COLO668 (cell line): ENCODE measurements at regions not wholly inside any gene's neighbourhood (a gene's known extent, or its start where the extent isn't known, plus 50 kb on each side); places are given as distances from the start of the nearest gene placed in this dataset.
"Not testable (repeated sequence)": the region's sequence is repeated elsewhere in the genome, so short reads cannot be mapped to it uniquely, and the experiment has no call there.

Experiments used
- DNase-seq: peaks from one replicate; lab custom pipeline; 2025; ENCODE audit not compliant: unreplicated experiment; lab: John Stamatoyannopoulos, UW

DNA sequence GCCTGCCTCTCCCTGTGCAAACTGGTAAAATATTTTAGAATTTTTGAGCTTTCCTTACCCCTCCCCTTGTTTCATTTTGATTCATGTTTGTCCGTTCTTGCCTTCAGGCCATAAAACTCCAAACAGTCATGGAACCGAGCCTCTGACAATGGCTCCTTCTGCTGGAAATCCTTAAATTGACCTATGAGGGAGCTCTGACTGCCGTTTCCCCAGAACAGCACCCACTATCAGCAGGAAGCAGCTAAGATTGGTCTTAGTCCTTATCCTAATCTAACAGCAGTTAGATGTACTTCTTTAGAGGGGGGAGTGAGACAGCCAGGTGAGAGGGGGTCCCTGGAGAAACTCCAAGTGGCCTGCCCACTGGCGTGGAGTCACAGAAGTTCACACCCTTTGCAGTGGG lies 106.7 kb downstream of the FAM174A start:
- no peak for DNase-seq

GRCh38 chr5:100643473-100643872 lies 108.3 kb downstream of the FAM174A start:
- no peak for DNase-seq

DNA sequence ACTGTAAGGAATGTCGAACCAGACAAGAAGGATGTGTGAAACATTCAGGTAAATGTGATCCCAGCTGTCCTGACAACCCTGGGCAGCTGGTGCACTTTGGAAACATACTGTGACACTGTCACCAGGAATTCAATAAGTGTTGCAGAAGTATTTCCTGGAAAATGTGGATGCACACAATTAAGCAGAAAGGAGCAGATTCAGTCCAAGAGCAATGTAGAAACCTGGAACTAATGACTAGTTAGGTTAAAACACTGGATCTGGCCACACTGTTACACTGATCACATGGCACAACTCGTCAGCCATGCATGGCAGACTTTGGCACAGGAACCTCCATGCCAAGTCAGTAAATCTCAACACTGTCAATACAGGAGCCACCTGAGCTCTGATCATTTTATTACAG lies 109.0 kb downstream of the FAM174A start:
- DNase-seq: peak; percentile 38

- DNase-seq: no peak
Observed at GRCh38 chr5:100644776-100645175, 109.6 kb downstream of the FAM174A start.

GRCh38 chr5:100646011-100646410 lies 110.8 kb downstream of the FAM174A start:
- DNase-seq: no peak

- no peak for DNase-seq
Observed at GRCh38 chr5:100646691-100647090, 111.5 kb downstream of the FAM174A start.

DNA sequence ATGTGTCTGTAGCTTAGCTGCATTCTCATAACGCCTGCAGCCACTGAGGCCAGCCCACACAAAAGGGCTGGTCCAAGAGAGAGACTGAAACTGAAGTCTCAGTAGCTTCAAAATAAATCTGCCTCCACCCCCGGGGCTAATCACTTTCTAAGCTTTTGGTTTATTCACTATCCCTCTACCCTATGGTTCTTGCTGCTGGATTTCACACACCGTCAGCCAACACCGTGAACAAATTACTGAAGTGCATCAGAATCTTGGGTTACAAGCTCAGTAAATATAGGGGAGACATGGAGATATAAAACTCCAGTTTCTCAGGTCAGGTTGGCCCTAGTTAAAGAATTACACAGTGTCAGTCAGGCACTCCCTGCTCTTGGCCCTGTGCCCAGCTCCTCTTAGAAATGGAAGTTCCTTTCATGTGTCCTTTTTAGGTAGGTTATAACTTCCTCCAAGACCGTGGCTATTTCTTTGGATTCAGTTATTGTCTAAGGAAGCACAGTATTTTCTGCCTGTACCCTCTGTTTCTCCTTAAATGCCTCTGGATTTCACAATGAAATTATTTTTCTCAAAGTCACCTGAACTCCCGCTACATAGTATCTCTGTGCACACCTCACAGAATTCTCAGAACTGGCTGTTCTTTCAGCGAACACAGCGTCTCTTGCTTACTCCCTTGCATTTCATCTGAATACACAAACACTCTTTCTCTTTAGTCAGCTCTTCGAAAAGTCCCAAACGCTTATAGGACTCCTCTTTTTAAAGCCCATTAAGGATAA lies 112.5 kb downstream of the FAM174A start:
- DNase-seq: peak; percentile 60

GRCh38 chr5:100654895-100655294 lies 119.7 kb downstream of the FAM174A start:
- DNase-seq: no peak

- DNase-seq: not testable (repeated sequence)
Observed at GRCh38 chr5:100656771-100657170, 121.6 kb downstream of the FAM174A start.

DNA sequence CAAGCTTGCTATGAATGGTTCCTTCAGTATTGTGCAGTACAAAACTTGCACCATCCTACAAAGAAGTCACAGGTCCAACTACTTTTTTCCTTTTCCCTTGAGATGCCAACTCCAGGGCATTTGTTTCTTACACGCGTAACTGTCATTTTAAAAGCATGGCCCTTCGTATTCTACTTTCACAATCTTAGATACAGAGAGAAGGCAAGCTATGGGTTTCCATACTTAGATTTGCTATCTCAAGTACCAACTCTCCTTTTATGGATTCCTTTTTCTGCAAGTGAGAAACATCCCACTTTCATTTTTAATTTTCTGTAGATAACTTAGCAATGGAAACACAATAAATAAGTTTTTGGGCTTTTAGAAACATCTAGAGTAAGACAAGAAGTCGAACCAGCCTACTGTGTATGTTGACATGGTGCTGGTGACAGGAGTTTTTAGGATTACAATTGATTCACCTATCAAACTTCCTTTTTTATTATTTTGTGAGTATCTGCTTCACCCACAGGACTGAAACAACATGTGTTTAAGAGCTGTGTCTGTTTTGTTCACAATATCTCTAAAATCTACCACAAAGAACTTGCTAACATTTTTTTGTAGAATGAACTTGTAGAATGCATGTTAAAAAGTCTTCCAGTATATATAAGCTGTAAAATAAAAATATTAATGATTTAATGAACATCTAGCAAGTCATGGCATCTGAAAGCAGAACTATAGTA lies 124.1 kb downstream of the FAM174A start:
- DNase-seq: no peak

GRCh38 chr5:100664140-100664539 lies 129.0 kb downstream of the FAM174A start:
- DNase-seq: no peak

- no peak for DNase-seq
Observed at GRCh38 chr5:100667161-100667630, 132.0 kb downstream of the FAM174A start.

GRCh38 chr5:100668511-100668910 lies 133.3 kb downstream of the FAM174A start:
- no peak for DNase-seq

DNA sequence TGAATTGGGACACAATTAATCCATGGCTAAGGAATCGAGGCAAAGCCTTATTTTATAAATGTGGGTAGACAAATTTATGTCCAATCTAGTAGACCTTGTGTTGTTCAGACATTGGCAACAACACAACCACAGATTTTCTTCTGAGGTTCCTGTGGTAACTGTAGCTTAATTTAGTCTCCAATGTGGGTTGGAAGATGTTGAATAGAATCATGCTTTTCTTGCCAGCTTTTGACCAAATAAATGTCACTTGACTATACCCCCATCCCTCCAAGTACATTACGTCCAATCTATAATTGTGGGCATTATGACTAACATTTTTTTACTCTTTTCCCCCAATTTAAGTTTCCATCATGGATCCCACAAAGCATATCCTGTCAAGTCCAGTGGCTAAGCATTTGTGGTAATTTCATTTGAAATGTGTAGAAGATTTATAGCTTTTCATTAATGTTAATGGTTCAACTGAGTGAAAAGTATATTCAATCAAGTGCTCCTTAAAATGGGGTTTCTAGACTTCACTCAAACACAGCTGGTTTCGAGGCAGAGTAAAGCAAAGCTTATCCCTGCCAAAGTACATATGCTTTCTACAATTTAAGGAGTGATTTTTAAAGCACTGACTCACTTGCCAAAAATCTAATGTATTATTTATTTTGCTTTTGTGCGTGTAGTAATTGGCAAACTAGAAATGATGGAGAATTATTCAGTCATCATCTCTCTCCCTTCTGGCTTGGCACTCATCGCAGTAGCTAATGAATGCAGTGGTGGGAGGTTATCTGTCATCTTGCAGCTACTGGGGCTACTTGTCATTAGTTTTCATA lies 141.8 kb downstream of the FAM174A start:
- DNase-seq: no peak

DNA sequence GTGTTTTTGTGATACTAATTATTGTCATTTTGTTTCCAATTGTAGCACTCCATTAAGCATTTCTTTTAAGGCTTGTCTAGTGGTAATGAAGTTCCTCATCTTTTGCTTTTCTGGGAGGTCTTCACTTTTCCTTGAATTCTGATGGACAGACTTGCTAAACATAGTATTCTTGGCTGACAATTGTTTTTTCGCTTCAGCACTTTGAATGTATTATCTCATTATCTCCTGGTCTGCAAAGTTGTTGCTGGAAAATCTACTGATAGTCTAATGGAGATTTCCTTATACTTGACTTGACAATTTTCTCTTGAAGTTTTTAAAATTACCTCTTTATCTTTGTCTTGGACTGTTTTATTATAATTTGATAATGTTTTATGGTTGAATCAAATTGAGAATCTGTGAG lies 147.5 kb downstream of the FAM174A start:
- DNase-seq: no peak

DNA sequence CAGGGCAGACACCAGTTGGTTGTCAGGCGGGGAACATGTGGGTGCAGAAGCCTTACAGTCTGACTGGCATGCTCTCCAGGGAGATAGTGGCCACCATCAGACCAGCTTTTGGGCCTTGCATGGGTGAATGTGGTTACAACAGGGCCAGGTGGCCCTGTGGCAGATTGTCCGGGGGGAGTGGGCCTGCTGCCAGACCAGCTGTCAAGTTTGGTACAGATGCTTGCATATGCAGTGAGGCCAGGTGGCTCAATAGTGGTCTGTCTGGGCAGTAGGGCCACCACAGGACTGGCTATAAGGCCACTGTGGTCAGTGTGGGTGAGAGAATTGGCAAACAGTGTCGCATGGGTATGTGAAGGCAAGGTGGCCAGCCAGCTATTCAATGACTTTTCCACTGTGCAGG lies 148.7 kb downstream of the FAM174A start:
- no peak for DNase-seq

DNA sequence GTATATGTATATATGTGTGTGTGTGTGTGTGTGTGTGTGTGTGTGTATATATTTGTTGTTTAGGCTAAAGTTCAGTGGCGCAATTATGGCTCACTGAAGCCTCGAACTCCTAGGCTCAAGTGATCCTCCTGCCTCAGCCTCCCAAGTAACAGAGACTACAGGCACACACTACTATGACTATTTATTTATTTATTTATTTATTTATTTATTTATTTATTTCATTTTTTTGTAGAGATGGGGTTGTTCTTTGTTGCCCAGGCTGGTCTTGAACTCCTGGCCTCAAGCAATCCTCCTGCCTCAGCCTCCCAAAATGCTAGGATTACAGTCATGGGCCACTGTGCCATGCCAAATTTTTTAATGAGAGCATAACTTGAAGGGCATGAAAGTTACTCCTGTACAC lies 149.9 kb downstream of the FAM174A start:
- not testable (repeated sequence) for DNase-seq

- not testable (repeated sequence) for DNase-seq
Observed at GRCh38 chr5:100688834-100689233, 153.7 kb downstream of the FAM174A start.

- no peak for DNase-seq
Observed at GRCh38 chr5:100690036-100690560, 154.9 kb downstream of the FAM174A start.

- DNase-seq: no peak
Observed at GRCh38 chr5:100691085-100691484, 155.9 kb downstream of the FAM174A start.

DNA sequence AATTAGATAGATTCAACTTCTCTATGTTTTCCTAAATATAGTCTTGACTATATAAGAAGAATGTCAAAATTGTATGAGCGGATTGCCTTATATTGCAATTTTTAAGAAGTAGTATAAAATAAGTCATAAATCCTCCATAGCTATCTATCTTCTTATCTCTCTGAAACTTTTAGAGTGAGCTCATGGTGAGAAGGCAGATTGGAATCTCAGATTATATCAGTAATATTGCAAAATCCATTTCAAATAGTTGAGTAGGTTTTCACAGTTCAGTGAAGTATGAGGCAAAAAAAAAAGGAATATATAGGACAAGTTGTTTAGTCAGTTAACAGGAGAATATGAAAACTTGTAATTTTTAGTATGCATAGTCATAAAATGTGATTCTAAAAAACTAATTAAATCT lies 156.4 kb downstream of the FAM174A start:
- no peak for DNase-seq
